Activated CD4-positive, alpha-beta T cell treated with anti-CD3 and anti-CD28 coated beads for 36 hours (primary cell): ENCODE measurements at regions not wholly inside any gene's neighbourhood (a gene's known extent, or its start where the extent isn't known, plus 50 kb on each side); places are given as distances from the start of the nearest gene placed in this dataset.
"Not testable (repeated sequence)": the region's sequence is repeated elsewhere in the genome, so short reads cannot be mapped to it uniquely, and the experiment has no call there.

ENCODE experiments used
- ATAC-seq: fragments of 200-7000 bp; cut with Tn5 transposase; one replicate; pipeline ENCODE4 v1.10.0; 2021; ENCODE audit warnings: mild to moderate bottlenecking, moderate library complexity
- CTCF ChIA-PET: fragments of 350-600 bp; sonication (Branson Sonifier 250); formaldehyde crosslinking; loops from one replicate; lab custom pipeline; 2021; ENCODE audit warnings: antibody characterized with exemption; lab: Charles Lee
- POLR2A ChIA-PET: fragments of 350-600 bp; sonication (Branson Sonifier 250); formaldehyde crosslinking; loops from one replicate; lab custom pipeline; 2021; ENCODE audit warnings: antibody characterized with exemption, inconsistent platforms; lab: Charles Lee
- DNase-seq: peaks from one replicate; pipeline ENCODE4 v3.0.0-alpha.2; 2020
- H3K27ac Mint-ChIP-seq: one replicate; pipeline ENCODE4 v1.8.0; 2021; ENCODE audit warnings: mixed read lengths
- H3K27me3 Mint-ChIP-seq: one replicate; pipeline ENCODE4 v1.8.0; 2021; ENCODE audit warnings: mixed read lengths
- H3K36me3 Mint-ChIP-seq: one replicate; pipeline ENCODE4 v1.8.0; 2021; ENCODE audit warnings: low read depth, mixed read lengths
- H3K4me1 Mint-ChIP-seq: one replicate; pipeline ENCODE4 v1.8.0; 2021; ENCODE audit warnings: mixed read lengths
- H3K4me3 Mint-ChIP-seq: one replicate; pipeline ENCODE4 v1.8.0; 2021; ENCODE audit warnings: mild to moderate bottlenecking, moderate library complexity, mixed read lengths
- H3K9me3 Mint-ChIP-seq: one replicate; pipeline ENCODE4 v1.8.0; 2021; ENCODE audit warnings: low read depth, mixed read lengths
- intact Hi-C, 2 experiments: fragments of 100-400 bp; cut with DNase I in 1 of 2; cut with micrococcal nuclease in 1 of 2; formaldehyde crosslinking; loops; one replicate each; pipeline versions ENCODE4 v1.14.2 to v1.15.1; 2022 to 2024; cut with DNase I, micrococcal nuclease

GRCh38 chr3:11739706-11740105, 96.0 kb upstream of the VGLL4 start:
- ChIA-PET CTCF (no interaction called here), POLR2A (no interaction called here)
- Mint-ChIP-seq H3K36me3 (no peaks in the 10 kb centered on the region), H3K9me3 (no peaks in the 10 kb centered on the region), H3K27me3 (no peaks in the 10 kb centered on the region), H3K27ac (no peak overlapping the region), H3K4me1 (peaks cover 4% of the 10 kb centered on the region), H3K4me3 (no peak overlapping the region)
- intact Hi-C loops = no loop called here
- DNase-seq = no peak
- ATAC-seq = no peak

DNA sequence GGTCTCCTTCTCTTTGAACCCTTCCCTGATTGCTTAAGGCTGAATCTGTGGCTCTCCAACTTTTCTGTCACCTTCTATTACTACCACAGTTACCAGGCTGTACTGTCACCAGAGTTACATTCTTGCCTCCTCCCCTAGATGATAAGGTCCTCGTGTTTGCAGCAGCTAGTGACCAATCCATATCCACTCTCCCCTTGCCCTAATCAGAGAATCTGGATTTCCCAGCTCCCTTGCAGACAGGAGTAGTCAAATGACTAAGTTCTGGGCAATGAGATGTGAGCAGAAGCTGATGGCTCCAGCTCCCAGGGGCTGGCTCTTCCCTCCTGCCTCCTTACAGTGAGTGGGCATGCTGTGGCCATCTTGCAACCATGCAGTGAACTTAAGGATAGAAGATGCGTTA, 95.4 kb upstream of the VGLL4 start:
- no peaks in the 10 kb centered on the region for H3K36me3 Mint-ChIP-seq
- no peak for ATAC-seq
- intact Hi-C loops = no loop called here

DNA sequence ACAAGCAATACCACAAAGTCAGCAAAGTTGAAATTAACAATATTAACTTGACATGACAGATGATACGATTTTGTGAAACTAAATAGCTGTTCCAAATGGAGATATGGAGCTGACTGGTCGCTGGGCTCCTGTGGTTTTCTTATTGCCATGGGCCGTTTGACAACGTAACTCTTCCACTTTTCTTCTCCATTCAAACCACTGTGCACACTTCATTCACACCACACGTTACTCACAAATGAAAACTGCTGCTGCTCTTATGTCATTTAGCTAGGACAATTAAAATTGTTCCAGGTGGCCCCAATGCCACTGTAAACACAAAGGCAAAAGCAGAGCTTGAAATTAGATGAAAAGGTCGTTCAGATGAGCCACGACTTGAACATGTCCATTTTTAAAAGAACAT, 94.0 kb upstream of the VGLL4 start:
- ChIA-PET CTCF (interaction anchor here (0.7 kb wide), 1 partner anchor 43 kb away, joined by 4 read pairs; no protein-coding TSS in a partner anchor), POLR2A (no interaction called here)
- ATAC-seq (no peak), DNase-seq (no peak)
- intact Hi-C loops = no loop called here
- H3K4me3 Mint-ChIP-seq = no peak overlapping the region
- H3K4me1 Mint-ChIP-seq = peaks cover 4% of the 10 kb centered on the region
- no peaks in the 10 kb centered on the region for H3K36me3 Mint-ChIP-seq
- no peak overlapping the region for H3K27ac Mint-ChIP-seq
- H3K27me3 Mint-ChIP-seq = no peaks in the 10 kb centered on the region
- H3K9me3 Mint-ChIP-seq = no peaks in the 10 kb centered on the region

More for the DNA sequence above, 95.4 kb upstream of the VGLL4 start:
- no peak for DNase-seq
- POLR2A ChIA-PET = no interaction called here
- Mint-ChIP-seq H3K9me3 (no peaks in the 10 kb centered on the region), H3K4me3 (no peak overlapping the region), H3K27me3 (no peaks in the 10 kb centered on the region), H3K4me1 (peaks cover 4% of the 10 kb centered on the region), H3K27ac (no peak overlapping the region)
- CTCF ChIA-PET = no interaction called here

GRCh38 chr3:11736136-11736833, 92.6 kb upstream of the VGLL4 start:
- Mint-ChIP-seq H3K27me3 (no peaks in the 10 kb centered on the region), H3K4me3 (no peak overlapping the region), H3K9me3 (no peaks in the 10 kb centered on the region), H3K27ac (no peak overlapping the region), H3K36me3 (no peaks in the 10 kb centered on the region), H3K4me1 (peaks cover 4% of the 10 kb centered on the region)
- POLR2A ChIA-PET = no interaction called here
- ATAC-seq (no peak), DNase-seq (no peak)
- intact Hi-C loops = no loop called here
- CTCF ChIA-PET = no interaction called here

DNA sequence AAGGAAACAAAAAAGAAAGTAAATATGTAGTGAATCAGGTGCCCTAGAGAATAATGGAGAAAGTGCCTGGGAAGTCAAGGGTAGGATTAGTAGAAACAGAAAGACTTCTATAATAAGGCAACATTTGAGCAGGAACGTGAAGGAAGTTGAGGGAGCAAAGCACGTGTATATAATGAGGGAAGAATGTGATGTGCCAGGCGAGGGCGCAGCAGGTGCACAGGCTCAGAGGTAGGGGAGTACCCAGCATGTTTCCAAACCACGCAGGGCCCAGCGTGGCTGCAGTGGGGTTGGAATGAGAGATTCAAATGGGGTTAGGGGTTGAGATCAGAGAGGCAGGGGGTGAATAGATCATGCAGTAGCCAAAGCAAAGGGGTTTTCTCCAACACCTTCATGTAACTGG, 91.9 kb upstream of the VGLL4 start:
- H3K4me3 Mint-ChIP-seq = no peak overlapping the region
- H3K4me1 Mint-ChIP-seq = peaks cover 4% of the 10 kb centered on the region
- no peaks in the 10 kb centered on the region for H3K9me3 Mint-ChIP-seq
- intact Hi-C loops = no loop called here
- peaks cover 2% of the 10 kb centered on the region for H3K27me3 Mint-ChIP-seq
- H3K27ac Mint-ChIP-seq = no peak overlapping the region
- DNase-seq (peak; percentile 11), ATAC-seq (no peak)
- ChIA-PET POLR2A (no interaction called here), CTCF (no interaction called here)
- no peaks in the 10 kb centered on the region for H3K36me3 Mint-ChIP-seq

DNA sequence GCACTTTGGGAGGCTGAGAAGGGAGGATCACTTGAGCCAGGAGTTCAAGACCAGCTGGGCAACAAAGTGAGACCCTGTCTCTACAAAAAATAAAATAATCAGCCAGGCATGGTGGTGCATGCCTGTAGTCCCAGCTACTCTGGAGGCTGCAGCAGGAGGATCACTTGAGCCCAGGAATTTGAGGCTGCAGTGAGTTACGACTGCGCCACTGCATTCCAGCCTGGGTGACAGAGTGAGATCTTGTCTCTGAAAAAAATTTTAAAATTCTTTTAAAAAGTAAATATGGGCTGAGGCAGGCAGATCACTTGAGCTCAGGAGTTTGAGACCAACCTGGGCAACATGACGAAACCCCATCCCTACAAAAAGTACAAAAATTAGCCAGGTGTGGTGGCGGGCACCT, 91.4 kb upstream of the VGLL4 start:
- ATAC-seq, H3K27ac Mint-ChIP-seq, H3K27me3 Mint-ChIP-seq, intact Hi-C loops, DNase-seq, H3K9me3 Mint-ChIP-seq, CTCF ChIA-PET, POLR2A ChIA-PET, H3K4me3 Mint-ChIP-seq, H3K36me3 Mint-ChIP-seq, H3K4me1 Mint-ChIP-seq: not testable (repeated sequence)

DNA sequence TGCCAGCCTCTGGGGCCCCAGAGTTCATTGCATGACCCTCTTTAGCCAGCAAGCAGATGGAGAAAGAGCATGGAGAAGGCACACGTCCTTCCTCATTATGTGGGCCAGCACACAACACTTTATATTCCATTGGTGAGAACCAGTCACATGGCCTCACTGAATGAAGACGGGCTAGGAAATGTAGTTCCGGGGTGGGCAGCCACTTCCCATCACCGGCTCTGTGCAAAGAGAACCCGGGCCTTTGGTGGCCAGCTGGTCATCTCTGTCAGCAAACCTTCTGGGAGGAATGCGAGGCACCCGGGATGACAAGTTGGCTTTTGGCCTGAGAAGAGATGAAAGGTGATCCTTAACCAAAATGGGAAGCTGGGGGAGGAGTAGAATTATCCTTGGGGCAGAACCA, 90.2 kb upstream of the VGLL4 start:
- no peak for ATAC-seq
- Mint-ChIP-seq H3K36me3 (no peaks in the 10 kb centered on the region), H3K27me3 (peaks cover 2% of the 10 kb centered on the region), H3K27ac (no peak overlapping the region), H3K4me1 (peaks cover 4% of the 10 kb centered on the region), H3K9me3 (no peaks in the 10 kb centered on the region), H3K4me3 (no peak overlapping the region)
- CTCF ChIA-PET = interaction anchor here (0.6 kb wide), 1 partner anchor 847 kb away, joined by 3 read pairs; no protein-coding TSS in a partner anchor
- no peak for DNase-seq
- POLR2A ChIA-PET = no interaction called here
- intact Hi-C loops = no loop called here

DNA sequence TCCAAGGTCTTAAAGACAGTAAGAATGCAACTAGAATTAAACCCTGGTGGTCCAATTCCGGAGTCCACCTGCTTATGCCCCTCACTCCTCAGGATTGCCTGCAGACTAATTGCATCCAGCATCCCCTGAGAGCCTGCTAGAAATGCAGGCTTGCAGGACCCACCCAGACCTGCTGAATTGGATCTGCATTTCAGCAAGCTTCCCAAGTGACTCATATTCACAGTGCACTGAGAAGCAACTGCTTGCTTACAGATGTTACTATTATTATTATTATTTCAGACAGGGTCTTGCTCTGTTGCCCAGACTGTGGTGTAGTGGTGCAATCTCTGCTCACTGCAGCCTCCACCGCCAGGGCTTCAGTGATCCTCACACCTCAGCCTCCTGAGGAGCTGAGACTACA, 83.5 kb upstream of the VGLL4 start:
- H3K27ac Mint-ChIP-seq = no peak overlapping the region
- intact Hi-C loops = no loop called here

GRCh38 chr3:11726146-11726545, 82.4 kb upstream of the VGLL4 start:
- no peak overlapping the region for H3K27ac Mint-ChIP-seq
- H3K9me3 Mint-ChIP-seq = no peaks in the 10 kb centered on the region
- ChIA-PET POLR2A (no interaction called here), CTCF (no interaction called here)
- DNase-seq (no peak), ATAC-seq (no peak)
- no peaks in the 10 kb centered on the region for H3K36me3 Mint-ChIP-seq
- intact Hi-C loops = no loop called here
- H3K27me3 Mint-ChIP-seq = peaks cover 20% of the 10 kb centered on the region
- H3K4me1 Mint-ChIP-seq = peaks cover 5% of the 10 kb centered on the region
- no peak overlapping the region for H3K4me3 Mint-ChIP-seq

More for the DNA sequence above, 83.5 kb upstream of the VGLL4 start:
- Mint-ChIP-seq H3K9me3 (no peaks in the 10 kb centered on the region), H3K4me3 (no peak overlapping the region), H3K27me3 (peaks cover 16% of the 10 kb centered on the region), H3K4me1 (peaks cover 5% of the 10 kb centered on the region), H3K36me3 (no peaks in the 10 kb centered on the region)
- ATAC-seq (no peak), DNase-seq (no peak)
- CTCF ChIA-PET = no interaction called here
- POLR2A ChIA-PET = no interaction called here

GRCh38 chr3:11725340-11725641, 81.6 kb upstream of the VGLL4 start:
- Mint-ChIP-seq H3K27me3 (peaks cover 22% of the 10 kb centered on the region), H3K4me1 (peaks cover 11% of the 10 kb centered on the region)
- H3K36me3 Mint-ChIP-seq, ATAC-seq, POLR2A ChIA-PET, H3K9me3 Mint-ChIP-seq, H3K4me3 Mint-ChIP-seq, H3K27ac Mint-ChIP-seq, DNase-seq, intact Hi-C loops, CTCF ChIA-PET: not testable (repeated sequence)

GRCh38 chr3:11724615-11725339, 81.1 kb upstream of the VGLL4 start:
- intact Hi-C loops = loop anchor here in 1 of 2 experiments (5.0 kb wide), 1 partner anchor 43 kb away; no protein-coding TSS in a partner anchor
- no peak overlapping the region for H3K27ac Mint-ChIP-seq
- ChIA-PET POLR2A (no interaction called here), CTCF (no interaction called here)
- H3K36me3 Mint-ChIP-seq = no peaks in the 10 kb centered on the region
- H3K4me1 Mint-ChIP-seq = peaks cover 11% of the 10 kb centered on the region
- H3K4me3 Mint-ChIP-seq = peak overlapping the region; percentile 16
- H3K9me3 Mint-ChIP-seq = no peaks in the 10 kb centered on the region
- DNase-seq (peak; percentile 30), ATAC-seq (peak; percentile 51)
- peaks cover 22% of the 10 kb centered on the region for H3K27me3 Mint-ChIP-seq

GRCh38 chr3:11721479-11721878, 77.8 kb upstream of the VGLL4 start:
- ChIA-PET POLR2A (no interaction called here), CTCF (no interaction called here)
- intact Hi-C loops = loop anchor here in 1 of 2 experiments (5.0 kb wide), 1 partner anchor 46 kb away; no protein-coding TSS in a partner anchor
- no peak for DNase-seq
- H3K27ac Mint-ChIP-seq = no peak overlapping the region
- H3K4me1 Mint-ChIP-seq = peaks cover 26% of the 10 kb centered on the region
- H3K4me3 Mint-ChIP-seq = peak overlapping the region; percentile 86
- ATAC-seq = no peak
- H3K27me3 Mint-ChIP-seq = peaks cover 22% of the 10 kb centered on the region
- H3K9me3 Mint-ChIP-seq = no peaks in the 10 kb centered on the region
- no peaks in the 10 kb centered on the region for H3K36me3 Mint-ChIP-seq
